MM.1S (cell line): ENCODE measurements at regions not wholly inside any gene's neighbourhood (a gene's known extent, or its start where the extent isn't known, plus 50 kb on each side); places are given as distances from the start of the nearest gene placed in this dataset.

Source experiments
- CTCF ChIP-seq: fragments of 300-600 bp; sonication (generic); IDR thresholded peaks from 2 replicates; pipeline ENCODE4 v1.5.1; 2016; ENCODE audit warnings: antibody characterized with exemption, low read length, mixed read lengths
- EZH2 ChIP-seq: fragments of 300-600 bp; sonication (generic); optimal IDR thresholded peaks from 2 replicates; pipeline ENCODE3; 2017; ENCODE audit warnings: low read depth, mild to moderate bottlenecking, antibody characterized with exemption, low read length, mixed read lengths
- EZH2phosphoT487 ChIP-seq: fragments of 300-600 bp; sonication (generic); IDR thresholded peaks from 2 replicates; pipeline ENCODE4 v1.6.1; 2018; ENCODE audit warnings: antibody characterized with exemption, low read length

GRCh38 chr2:237260686-237261085 is 153.3 kb downstream of the COL6A3 start:
- TF ChIP-seq CTCF (no peak), EZH2phosphoT487 (no peak), EZH2 (no peak)
